ENCODE measurements at regions not wholly inside any gene's neighbourhood (a gene's known extent, or its start where the extent isn't known, plus 50 kb on each side); places are given as distances from the start of the nearest gene placed in this dataset.

GRCh38 chr1:219993554-219994433 is 52.5 kb downstream of the EPRS1 start:
- intact Hi-C loops (cut with micrococcal nuclease): loop anchor here (10.0 kb wide), 1 partner anchor 101 kb away; the partner anchor contains the start of gene IARS2

DNA sequence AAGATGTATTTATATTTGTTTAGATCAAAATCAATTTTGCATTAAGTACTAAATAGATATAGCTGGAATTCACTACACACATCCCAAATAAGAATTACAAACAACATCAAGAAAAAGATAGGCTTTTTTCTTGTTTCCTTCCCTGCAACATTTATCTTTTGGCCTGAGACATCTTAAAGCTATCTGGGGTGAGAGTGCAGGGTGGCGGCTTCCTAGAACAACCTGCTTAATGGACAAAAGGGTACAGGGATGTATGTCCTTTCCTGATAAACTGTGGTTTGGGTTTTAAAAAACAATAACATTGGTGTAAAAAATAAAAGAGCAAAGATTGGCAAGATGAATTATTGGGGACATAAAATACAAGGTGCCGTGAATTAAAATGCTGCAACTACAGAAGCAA is 54.4 kb downstream of the EPRS1 start:
- intact Hi-C loops (cut with micrococcal nuclease): loop anchor here (1.0 to 10.0 kb wide), 2 partner anchors 103 to 132 kb away; partner anchors contain the start of gene IARS2

GRCh38 chr1:219991511-219991810 is 54.8 kb downstream of the EPRS1 start:
- intact Hi-C loops (cut with micrococcal nuclease): loop anchor here (1.0 to 10.0 kb wide), 2 partner anchors 103 to 133 kb away; partner anchors contain the start of gene IARS2

GRCh38 chr1:219990782-219991510 is 55.4 kb downstream of the EPRS1 start:
- intact Hi-C loops (cut with micrococcal nuclease): loop anchor here (1.0 to 10.0 kb wide), 2 partner anchors 104 to 133 kb away; partner anchors contain the start of gene IARS2

- intact Hi-C loops (cut with micrococcal nuclease): loop anchor here (10.0 kb wide), 1 partner anchor 105 kb away; the partner anchor contains the start of gene IARS2
Measured at GRCh38 chr1:219989766-219990165, 56.5 kb downstream of the EPRS1 start.

GRCh38 chr1:219988818-219989217 is 57.5 kb downstream of the EPRS1 start:
- intact Hi-C loops (cut with micrococcal nuclease): no loop called here

- intact Hi-C loops (cut with micrococcal nuclease): no loop called here
Measured at GRCh38 chr1:219988387-219988786, 57.9 kb downstream of the EPRS1 start.

DNA sequence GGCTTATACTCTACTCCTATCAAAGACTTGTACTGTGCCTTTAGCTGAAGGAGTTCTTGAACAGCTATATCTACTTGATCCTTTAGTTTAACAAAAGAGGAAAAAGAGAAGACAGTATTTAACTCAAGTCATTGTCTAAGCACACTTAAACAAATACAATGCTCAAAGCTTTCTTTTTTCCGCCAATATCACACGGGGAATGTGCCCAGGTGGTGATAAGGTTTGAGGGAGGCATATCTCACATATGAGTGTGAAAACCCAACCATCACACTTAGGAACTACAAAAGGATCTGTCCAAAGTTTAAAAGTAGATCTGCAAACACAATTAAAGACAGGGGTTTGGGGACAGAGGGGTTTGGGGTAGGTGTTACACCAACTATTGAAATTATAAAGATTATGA is 59.0 kb upstream of the SLC30A10 start:
- intact Hi-C loops (cut with micrococcal nuclease): no loop called here

GRCh38 chr1:219985169-219985568 is 56.8 kb upstream of the SLC30A10 start:
- intact Hi-C loops (cut with micrococcal nuclease): no loop called here

Data from T-helper 2 cell treated with Interferon-gamma antibody and Interleukin-4, amounts not matched to agents 100 ng/mL and 5 ng/mL, for 36 hours (primary cell).